ENCODE measurements at regions not wholly inside any gene's neighbourhood (a gene's known extent, or its start where the extent isn't known, plus 50 kb on each side); places are given as distances from the start of the nearest gene placed in this dataset.

GRCh38 chr7:17405786-17406185, 107.3 kb downstream of the AHR start:
- TF ChIP-seq, protein P1, sequence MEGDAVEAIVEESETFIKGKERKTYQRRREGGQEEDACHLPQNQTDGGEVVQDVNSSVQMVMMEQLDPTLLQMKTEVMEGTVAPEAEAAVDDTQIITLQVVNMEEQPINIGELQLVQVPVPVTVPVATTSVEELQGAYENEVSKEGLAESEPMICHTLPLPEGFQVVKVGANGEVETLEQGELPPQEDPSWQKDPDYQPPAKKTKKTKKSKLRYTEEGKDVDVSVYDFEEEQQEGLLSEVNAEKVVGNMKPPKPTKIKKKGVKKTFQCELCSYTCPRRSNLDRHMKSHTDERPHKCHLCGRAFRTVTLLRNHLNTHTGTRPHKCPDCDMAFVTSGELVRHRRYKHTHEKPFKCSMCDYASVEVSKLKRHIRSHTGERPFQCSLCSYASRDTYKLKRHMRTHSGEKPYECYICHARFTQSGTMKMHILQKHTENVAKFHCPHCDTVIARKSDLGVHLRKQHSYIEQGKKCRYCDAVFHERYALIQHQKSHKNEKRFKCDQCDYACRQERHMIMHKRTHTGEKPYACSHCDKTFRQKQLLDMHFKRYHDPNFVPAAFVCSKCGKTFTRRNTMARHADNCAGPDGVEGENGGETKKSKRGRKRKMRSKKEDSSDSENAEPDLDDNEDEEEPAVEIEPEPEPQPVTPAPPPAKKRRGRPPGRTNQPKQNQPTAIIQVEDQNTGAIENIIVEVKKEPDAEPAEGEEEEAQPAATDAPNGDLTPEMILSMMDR (IDR thresholded peaks at IDR 0.05): no peak
- TF ChIP-seq POLR2A (IDR thresholded peaks at IDR 0.05): no peak
